Lower leg skin (tissue), 4 donors: ENCODE measurements at regions not wholly inside any gene's neighbourhood (a gene's known extent, or its start where the extent isn't known, plus 50 kb on each side); places are given as distances from the start of the nearest gene placed in this dataset.

Experiments
- DNase-seq, 2 donors: peaks; one replicate each; pipeline ENCODE4 v3.0.0-alpha.2; 2019; ENCODE audit warnings: low spot score in 2 of 2
- H3K4me3 ChIP-seq: fragments of 200-600 bp; sonication (generic); 2 replicates; pipeline ENCODE4 v1.5.1; 2017; ENCODE audit warnings: mild to moderate bottlenecking, low read depth; ENCODE audit not compliant: poor library complexity, severe bottlenecking
- CTCF ChIP-seq, 3 donors: fragments of 450-650 bp; IDR thresholded peaks; one replicate each; pipeline ENCODE4 v1.5.1; 2016; ENCODE audit warnings: antibody characterized with exemption in 3 of 3, mild to moderate bottlenecking in 3 of 3, moderate library complexity in 2 of 3
- POLR2A ChIP-seq, 2 donors: fragments of 450-650 bp; IDR thresholded peaks; one replicate each; pipeline ENCODE4 v1.6.1; 2016 to 2017; ENCODE audit warnings: antibody characterized with exemption in 2 of 2, mild to moderate bottlenecking in 1 of 2, moderate library complexity in 1 of 2
- WGBS, 2 donors: methylation state at CpG; one replicate each; pipeline ENCODE4 v1.1.5; 2018; 5-methylcytosine and 5-hydroxymethylcytosine counted together
- intact Hi-C: fragments of 100-400 bp; cut with DNase I; formaldehyde crosslinking; loops from one replicate; pipeline ENCODE4 v1.15.0; 2023; ENCODE audit warnings: low total_unique reads

- intact Hi-C loops = no loop called here
- DNase-seq = no peak
- no peak overlapping the region for H3K4me3 ChIP-seq
- TF ChIP-seq POLR2A (IDR thresholded peaks at IDR 0.05) (no peak), CTCF (IDR thresholded peaks at IDR 0.05) (no peak)
Observed at GRCh38 chr2:145806546-145806945, 1286.6 kb upstream of the ZEB2 start.

- intact Hi-C loops = no loop called here
- no peak for DNase-seq
- no peak for TF ChIP-seq CTCF (IDR thresholded peaks at IDR 0.05)
- TF ChIP-seq POLR2A (IDR thresholded peaks at IDR 0.05) = no peak
- 80 to 81% methylated on average over 1 of the region's 1 CpG for WGBS, 2 donors
- H3K4me3 ChIP-seq = no peak overlapping the region
Observed at GRCh38 chr2:145802133-145802532, 1282.2 kb upstream of the ZEB2 start.

GRCh38 chr2:145801210-145801609 lies 1281.3 kb upstream of the ZEB2 start:
- no peak overlapping the region for H3K4me3 ChIP-seq
- 93 to 100% methylated on average over 1 of the region's 1 CpG for WGBS, 2 donors
- intact Hi-C loops = no loop called here
- no peak for DNase-seq
- TF ChIP-seq POLR2A (IDR thresholded peaks at IDR 0.05) (no peak), CTCF (IDR thresholded peaks at IDR 0.05) (no peak)

DNA sequence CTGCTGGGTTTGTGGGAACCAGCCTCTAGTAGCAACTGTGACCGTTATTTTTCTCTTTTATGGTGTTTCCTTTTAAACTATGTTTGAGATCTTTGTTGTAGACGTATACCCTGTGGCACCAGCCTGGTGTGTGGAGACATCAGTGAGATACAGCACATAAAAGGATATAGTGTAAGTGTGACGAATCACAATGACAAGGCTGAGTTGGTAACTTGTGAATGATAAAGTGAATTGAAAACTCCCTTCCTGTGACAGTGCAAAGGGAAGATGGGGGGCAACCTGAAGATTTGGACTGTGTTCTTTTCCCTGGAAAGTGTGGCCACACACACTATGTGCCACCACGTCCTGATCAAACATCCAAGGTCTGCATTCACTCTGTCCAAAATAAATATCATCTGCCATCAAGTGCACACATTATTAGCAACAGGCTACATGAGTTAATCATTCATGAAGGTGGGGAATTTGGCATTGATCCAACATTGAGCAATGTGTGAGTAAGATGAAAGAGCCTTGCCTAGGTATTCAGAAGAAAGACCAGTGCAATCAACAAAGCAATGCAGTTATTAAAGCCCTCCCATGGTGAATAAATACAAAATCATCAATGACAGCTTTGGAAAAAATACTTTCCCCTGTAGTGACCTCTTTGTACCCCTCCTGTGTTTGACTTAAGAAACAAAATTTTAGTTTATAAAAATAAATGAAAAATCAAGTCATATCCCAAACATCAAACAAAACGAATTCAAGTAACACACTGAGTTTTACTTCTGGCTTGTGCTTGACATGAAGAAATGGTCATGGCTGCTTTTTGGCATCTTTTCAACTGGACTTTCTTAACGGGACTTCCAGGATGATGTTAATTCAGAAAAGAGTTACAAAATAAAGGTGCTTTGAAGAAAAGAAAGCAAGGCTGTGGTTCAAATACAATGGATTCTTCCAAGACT lies 1280.5 kb upstream of the ZEB2 start:
- WGBS, 2 donors = 58 to 63% methylated on average over 6 of the region's 6 CpGs
- intact Hi-C loops = no loop called here
- no peak for TF ChIP-seq POLR2A (IDR thresholded peaks at IDR 0.05)
- peak in 1 of 3 donors; percentile 8 for TF ChIP-seq CTCF (IDR thresholded peaks at IDR 0.05)
- DNase-seq = no peak
- no peak overlapping the region for H3K4me3 ChIP-seq

DNA sequence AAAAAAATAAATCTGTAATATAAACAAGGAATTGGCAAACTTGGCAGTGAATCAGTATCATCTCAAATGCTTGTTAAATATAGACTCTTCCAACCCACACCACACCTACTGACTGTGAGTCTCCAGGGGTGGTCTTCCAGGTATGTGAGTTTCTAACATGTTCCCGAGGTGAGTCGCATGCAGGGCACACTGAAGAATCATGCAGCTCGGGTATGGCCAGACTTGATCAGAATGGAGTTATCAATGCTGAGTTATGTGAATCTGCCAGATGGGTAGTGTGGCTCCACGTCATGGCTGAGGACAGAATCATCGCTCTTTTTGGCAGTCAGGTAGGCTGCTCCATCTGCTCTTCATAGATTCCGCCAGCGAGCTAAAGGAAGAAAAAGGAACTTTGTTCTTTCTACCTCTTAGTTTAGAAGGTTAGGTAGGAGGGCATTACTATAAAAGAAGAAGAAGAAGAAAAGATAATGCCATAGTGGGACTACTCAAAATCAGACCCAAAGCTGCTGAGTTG lies 1279.7 kb upstream of the ZEB2 start:
- intact Hi-C loops = no loop called here
- DNase-seq = no peak
- 86 to 90% methylated on average over 7 of the region's 7 CpGs for WGBS, 2 donors
- no peak overlapping the region for H3K4me3 ChIP-seq
- TF ChIP-seq POLR2A (IDR thresholded peaks at IDR 0.05) (no peak), CTCF (IDR thresholded peaks at IDR 0.05) (no peak)
